Ovary (tissue), 7 donors: ENCODE measurements at regions not wholly inside any gene's neighbourhood (a gene's known extent, or its start where the extent isn't known, plus 50 kb on each side); places are given as distances from the start of the nearest gene placed in this dataset.
A peak's percentile ranks its signal among the peaks of the same experiment; 100 is the strongest.

Experiments
- DNase-seq, 5 donors: peaks; one replicate each; pipeline ENCODE4 v3.0.0-alpha.2; 2019 to 2020
- H3K27ac ChIP-seq, 2 donors: fragments of 200-600 bp; one replicate each; pipeline versions ENCODE4 v1.5.1 to v1.8.0; 2019 to 2022
- H3K27me3 ChIP-seq: fragments of 200-600 bp; one replicate; pipeline ENCODE4 v1.8.0; 2022
- H3K36me3 ChIP-seq: fragments of 200-600 bp; sonication (generic); one replicate; pipeline ENCODE4 v1.5.1; 2019
- H3K4me1 ChIP-seq: one replicate; pipeline ENCODE4 v1.8.1; 2013; ENCODE audit warnings: mild to moderate bottlenecking, moderate library complexity; ENCODE audit not compliant: insufficient read depth
- H3K4me3 ChIP-seq: fragments of 200-600 bp; sonication (generic); one replicate; pipeline ENCODE4 v1.5.1; 2017
- H3K9me3 ChIP-seq, 2 donors: fragments of 200-600 bp in 1 of 2; sonication (generic) in 1 of 2; one replicate each; pipeline versions ENCODE4 v1.5.1 to v1.8.1; 2013 to 2019; ENCODE audit warnings: mild to moderate bottlenecking in 1 of 2, moderate library complexity in 1 of 2
- CTCF ChIP-seq, 3 donors: fragments of 450-650 bp in 2 of 3; fragments of 200-600 bp in 1 of 3; IDR thresholded peaks; one replicate each; pipeline versions ENCODE4 v1.5.1 to v1.8.0; 2016 to 2022; ENCODE audit warnings: antibody characterized with exemption in 3 of 3, mild to moderate bottlenecking in 1 of 3
- EP300 ChIP-seq: sonication (generic); formaldehyde crosslinking; IDR thresholded peaks from one replicate; pipeline ENCODE4 v1.6.1; 2017; ENCODE audit warnings: antibody characterized with exemption
- POLR2A ChIP-seq: fragments of 450-650 bp; IDR thresholded peaks from one replicate; pipeline ENCODE4 v1.6.1; 2017; ENCODE audit warnings: antibody characterized with exemption, mild to moderate bottlenecking, moderate library complexity
- WGBS, 3 donors: extraction: QIAGEN DNeasy Blood & Tissue Kit in 1 of 3; methylation state at CpG; one replicate each; pipeline versions ENCODE4 v1.1.5 to v1.1.7; 2013 to 2017; 5-methylcytosine and 5-hydroxymethylcytosine counted together
- intact Hi-C, 4 donors: fragments of 100-400 bp; cut with DNase I; formaldehyde crosslinking; loops; one replicate each; pipeline versions ENCODE4 v1.11.0 to v1.15.1; 2022 to 2023
- donor health status: DM: no; HTN: no; CAD: no; lungs with moderate emphysema.
- donor health status: DM: no; HTN: no; CAD: no.
- donor health status: Bipolar disorder and iron deficiency.
- donor health status: DM: no; HTN: no; CAD: no.
- donor health status: DM: yes; HTN: yes; CAD: no.

- 58 to 77% (median 66%) methylated on average over 1 of the region's 1 CpG for WGBS, 3 donors
- Histone ChIP-seq H3K4me3 (no peak overlapping the region), H3K27me3 (no peaks in the 10 kb centered on the region), H3K27ac (no peak overlapping the region), H3K9me3 (no peaks in the 10 kb centered on the region), H3K4me1 (no peaks in the 10 kb centered on the region), H3K36me3 (no peaks in the 10 kb centered on the region)
- DNase-seq: no peak
- TF ChIP-seq EP300 (no peak), POLR2A (no peak), CTCF (IDR thresholded peaks at IDR 0.05) (no peak)
- intact Hi-C loops: no loop called here
Measured at GRCh38 chr4:14249226-14249625, 621.7 kb upstream of the BOD1L1 start.

- 78 to 85% (median 79%) methylated on average over 4 of the region's 4 CpGs for WGBS, 3 donors
- intact Hi-C loops: no loop called here
Measured at GRCh38 chr4:14254252-14254651, 626.7 kb upstream of the BOD1L1 start.

GRCh38 chr4:14254926-14255325 lies 627.4 kb upstream of the BOD1L1 start:
- TF ChIP-seq CTCF (IDR thresholded peaks at IDR 0.05) (no peak), POLR2A (no peak), EP300 (no peak)
- H3K4me1 ChIP-seq: no peaks in the 10 kb centered on the region
- H3K4me3 ChIP-seq: no peak overlapping the region
- H3K27me3 ChIP-seq: no peaks in the 10 kb centered on the region
- H3K27ac ChIP-seq: no peak overlapping the region
- H3K9me3 ChIP-seq: no peaks in the 10 kb centered on the region
- intact Hi-C loops: no loop called here
- DNase-seq: no peak
- WGBS, 3 donors: 77 to 86% (median 80%) methylated on average over 1 of the region's 1 CpG
- no peaks in the 10 kb centered on the region for H3K36me3 ChIP-seq

More at GRCh38 chr4:14254252-14254651, 626.7 kb upstream of the BOD1L1 start:
- H3K4me1 ChIP-seq: no peaks in the 10 kb centered on the region
- DNase-seq: peak in 3 of 5 donors; percentile 7 to 29 (median 16)
- TF ChIP-seq CTCF (IDR thresholded peaks at IDR 0.05) (no peak), POLR2A (no peak), EP300 (no peak)
- H3K9me3 ChIP-seq: no peaks in the 10 kb centered on the region
- no peaks in the 10 kb centered on the region for H3K27me3 ChIP-seq
- no peaks in the 10 kb centered on the region for H3K36me3 ChIP-seq
- H3K27ac ChIP-seq: no peak overlapping the region
- H3K4me3 ChIP-seq: no peak overlapping the region

GRCh38 chr4:14257903-14258302 lies 630.4 kb upstream of the BOD1L1 start:
- no peaks in the 10 kb centered on the region for H3K27me3 ChIP-seq
- no peaks in the 10 kb centered on the region for H3K4me1 ChIP-seq
- no peak for TF ChIP-seq CTCF (IDR thresholded peaks at IDR 0.05)
- TF ChIP-seq POLR2A: no peak
- TF ChIP-seq EP300: no peak
- no peaks in the 10 kb centered on the region for H3K9me3 ChIP-seq
- no peak overlapping the region for H3K27ac ChIP-seq
- H3K36me3 ChIP-seq: no peaks in the 10 kb centered on the region
- WGBS, 3 donors: 48 to 80% (median 51%) methylated on average over 1 of the region's 1 CpG
- no peak overlapping the region for H3K4me3 ChIP-seq
- no peak for DNase-seq
- intact Hi-C loops: no loop called here

- no peak for DNase-seq
- no peaks in the 10 kb centered on the region for H3K36me3 ChIP-seq
- WGBS, 3 donors: 73 to 80% (median 74%) methylated on average over 4 of the region's 4 CpGs
- H3K27ac ChIP-seq: no peak overlapping the region
- no peaks in the 10 kb centered on the region for H3K27me3 ChIP-seq
- no peak for TF ChIP-seq CTCF (IDR thresholded peaks at IDR 0.05)
- no peak for TF ChIP-seq POLR2A
- no peak for TF ChIP-seq EP300
- intact Hi-C loops: no loop called here
- no peak overlapping the region for H3K4me3 ChIP-seq
- no peaks in the 10 kb centered on the region for H3K4me1 ChIP-seq
- H3K9me3 ChIP-seq: no peaks in the 10 kb centered on the region
Measured at GRCh38 chr4:14259936-14260335, 632.4 kb upstream of the BOD1L1 start.
